Mammary epithelial cell (primary cell): ENCODE measurements at regions not wholly inside any gene's neighbourhood (a gene's known extent, or its start where the extent isn't known, plus 50 kb on each side); places are given as distances from the start of the nearest gene placed in this dataset.

Experiments
- CTCF ChIP-seq, 2 donors: IDR thresholded peaks in 1 of 2; conservative IDR thresholded peaks in 1 of 2; 2 replicates each; pipeline ENCODE4 v1.5.1; 2011 to 2012; ENCODE audit warnings: inconsistent platforms in 2 of 2, low read length in 2 of 2, mild to moderate bottlenecking in 2 of 2, control low read depth in 1 of 2, low read depth in 1 of 2; ENCODE audit not compliant: insufficient read depth in 1 of 2; ENCODE audit errors: extremely low read depth in 1 of 2
- EZH2 ChIP-seq: IDR thresholded peaks from 2 replicates; pipeline ENCODE4 v1.6.1; 2012; ENCODE audit warnings: low read length, inconsistent platforms, borderline replicate concordance

GRCh38 chr2:83233326-83233725 is 1225.8 kb downstream of the SUCLG1 start:
- TF ChIP-seq CTCF (conservative IDR thresholded peaks at IDR 0.05 in 1 of 2, IDR thresholded peaks at IDR 0.05 in 1 of 2; ENCODE audit: extremely low read depth in 1 of 2, insufficient read depth in 1 of 2, low read depth in 1 of 2, low read length in 2 of 2): no peak
- no peak for TF ChIP-seq EZH2
